Fibroblast of the aortic adventitia (primary cell): ENCODE measurements at regions not wholly inside any gene's neighbourhood (a gene's known extent, or its start where the extent isn't known, plus 50 kb on each side); places are given as distances from the start of the nearest gene placed in this dataset.

Experiments
- DNase-seq: peaks from one replicate; pipeline ENCODE4 v3.0.0-alpha.2; 2010; ENCODE audit warnings: low read depth
- H3K4me3 ChIP-seq: 2 replicates; pipeline ENCODE4 v1.5.1; 2011; ENCODE audit warnings: low read depth, mild to moderate bottlenecking, control low read depth, low read length, moderate library complexity
- TF ChIP-seq, protein P1 (sequence below): IDR thresholded peaks from 2 replicates; pipeline ENCODE4 v1.5.1; 2011; ENCODE audit warnings: mild to moderate bottlenecking, low read length, control low read depth, inconsistent platforms; ENCODE audit not compliant: insufficient read depth

DNA sequence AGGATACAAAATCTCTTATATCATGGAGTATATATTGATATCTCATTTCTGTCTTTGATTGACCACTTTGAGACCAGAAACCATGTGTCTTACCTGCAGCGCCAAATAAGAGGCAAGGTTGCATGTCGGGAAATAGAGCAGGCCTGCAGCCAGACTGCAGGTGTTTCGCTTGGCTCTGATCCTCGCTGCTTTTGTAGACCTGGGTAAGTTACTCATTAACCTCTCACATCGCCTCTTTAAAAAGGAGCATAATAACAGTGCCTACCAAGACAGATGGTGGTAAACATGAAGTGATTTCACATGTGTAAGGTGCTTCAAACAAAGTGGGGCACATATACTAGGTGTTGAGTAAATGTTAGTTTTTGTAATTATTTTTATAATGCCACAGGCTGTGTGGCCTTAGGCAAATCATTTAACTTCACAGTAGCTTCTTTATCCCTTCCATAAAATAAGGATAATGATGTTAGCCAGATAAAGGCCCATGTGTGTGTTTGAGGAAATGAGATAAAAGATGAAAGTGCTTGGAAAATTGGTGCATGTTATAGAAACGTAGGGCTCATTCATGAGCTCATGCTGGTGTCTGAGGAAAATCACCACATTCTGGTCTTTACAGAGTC, 248.8 kb upstream of the MAP3K7 start:
- TF ChIP-seq, protein P1, sequence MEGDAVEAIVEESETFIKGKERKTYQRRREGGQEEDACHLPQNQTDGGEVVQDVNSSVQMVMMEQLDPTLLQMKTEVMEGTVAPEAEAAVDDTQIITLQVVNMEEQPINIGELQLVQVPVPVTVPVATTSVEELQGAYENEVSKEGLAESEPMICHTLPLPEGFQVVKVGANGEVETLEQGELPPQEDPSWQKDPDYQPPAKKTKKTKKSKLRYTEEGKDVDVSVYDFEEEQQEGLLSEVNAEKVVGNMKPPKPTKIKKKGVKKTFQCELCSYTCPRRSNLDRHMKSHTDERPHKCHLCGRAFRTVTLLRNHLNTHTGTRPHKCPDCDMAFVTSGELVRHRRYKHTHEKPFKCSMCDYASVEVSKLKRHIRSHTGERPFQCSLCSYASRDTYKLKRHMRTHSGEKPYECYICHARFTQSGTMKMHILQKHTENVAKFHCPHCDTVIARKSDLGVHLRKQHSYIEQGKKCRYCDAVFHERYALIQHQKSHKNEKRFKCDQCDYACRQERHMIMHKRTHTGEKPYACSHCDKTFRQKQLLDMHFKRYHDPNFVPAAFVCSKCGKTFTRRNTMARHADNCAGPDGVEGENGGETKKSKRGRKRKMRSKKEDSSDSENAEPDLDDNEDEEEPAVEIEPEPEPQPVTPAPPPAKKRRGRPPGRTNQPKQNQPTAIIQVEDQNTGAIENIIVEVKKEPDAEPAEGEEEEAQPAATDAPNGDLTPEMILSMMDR, result no peak
- DNase-seq, result no peak
- H3K4me3 ChIP-seq, result no peak overlapping the region

DNA sequence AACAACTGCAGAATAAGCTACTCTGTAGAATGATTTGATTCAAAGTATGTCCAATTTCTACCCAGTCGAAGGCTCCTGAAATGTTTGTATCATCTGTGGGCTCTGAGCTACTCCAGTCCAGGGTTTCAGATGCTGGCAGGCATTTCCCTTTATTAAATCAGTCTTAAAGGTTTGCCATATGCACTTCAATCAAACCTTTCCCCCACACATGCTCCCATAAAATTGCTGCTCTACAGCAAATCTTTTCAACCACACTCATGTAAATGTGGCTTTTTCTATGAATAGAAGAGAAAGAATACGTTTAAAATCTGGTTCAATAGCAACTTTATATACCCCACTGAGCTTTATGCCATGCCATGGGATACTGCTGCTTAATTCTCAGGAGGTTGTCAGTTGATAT, 242.4 kb upstream of the MAP3K7 start:
- TF ChIP-seq, protein P1, result no peak
- DNase-seq, result no peak
- H3K4me3 ChIP-seq, result no peak overlapping the region

DNA sequence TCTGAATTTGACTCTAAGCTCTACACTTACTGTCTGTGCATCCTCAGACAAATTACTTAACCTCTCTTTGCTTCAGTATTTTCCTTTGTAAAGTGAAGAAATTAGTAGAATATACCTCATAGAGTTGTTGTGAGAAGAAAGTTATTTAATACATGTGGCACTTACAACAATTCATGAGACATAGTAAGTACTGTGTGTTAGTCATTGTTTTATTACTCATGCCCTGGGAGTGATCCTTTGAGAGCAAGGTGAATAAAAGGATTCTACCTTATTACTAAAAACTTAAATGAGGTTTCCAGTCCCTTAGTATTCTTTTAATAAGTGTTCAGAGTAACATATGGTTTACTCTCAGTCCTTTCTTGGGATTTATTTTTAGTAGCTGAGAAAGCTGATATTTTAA, 233.6 kb upstream of the MAP3K7 start:
- TF ChIP-seq, protein P1, result no peak
- DNase-seq, result no peak
- no peak overlapping the region for H3K4me3 ChIP-seq

DNA sequence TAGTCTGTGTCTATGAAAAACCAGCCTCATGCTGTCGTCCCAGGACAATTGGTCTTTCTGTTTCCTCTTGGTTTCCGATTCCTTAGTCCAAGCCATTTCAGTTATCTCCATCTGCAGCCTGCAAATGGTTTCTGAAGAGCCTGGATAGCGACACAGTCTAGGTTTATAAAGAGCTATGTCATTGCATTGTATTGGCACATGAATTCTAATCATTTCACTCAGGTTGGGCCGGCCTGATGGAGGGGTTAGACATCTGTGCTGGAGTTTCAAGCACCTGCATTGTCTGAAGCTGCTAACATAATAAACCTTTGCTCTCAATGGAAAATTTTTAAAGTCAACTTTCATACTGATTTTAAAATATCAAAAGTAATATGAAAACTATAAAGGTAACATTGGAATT, 232.6 kb upstream of the MAP3K7 start:
- TF ChIP-seq, protein P1, result no peak
- no peak for DNase-seq

DNA sequence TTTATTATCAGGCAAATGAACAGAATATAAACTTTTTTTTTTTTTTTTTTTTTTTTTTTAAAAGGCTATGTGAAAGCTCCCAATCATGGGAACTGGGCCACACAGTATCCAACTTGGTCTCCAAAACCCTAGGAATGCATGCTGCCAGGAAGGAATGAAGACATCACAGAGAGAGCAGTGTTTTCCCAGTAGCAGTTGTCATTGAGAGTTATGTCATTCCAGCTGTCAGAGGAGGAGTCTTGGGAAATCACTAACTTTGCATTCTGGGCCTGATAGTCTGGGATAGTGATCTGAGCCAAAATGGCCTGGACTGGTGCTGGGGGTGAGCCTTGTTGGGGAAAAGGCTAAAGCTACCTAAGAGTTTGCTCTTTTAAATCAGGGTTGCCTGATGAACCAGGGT, 231.3 kb upstream of the MAP3K7 start:
- TF ChIP-seq, protein P1, result no peak
- no peak for DNase-seq
- no peak overlapping the region for H3K4me3 ChIP-seq

More for the DNA sequence above, 232.6 kb upstream of the MAP3K7 start:
- H3K4me3 ChIP-seq, result no peak overlapping the region

DNA sequence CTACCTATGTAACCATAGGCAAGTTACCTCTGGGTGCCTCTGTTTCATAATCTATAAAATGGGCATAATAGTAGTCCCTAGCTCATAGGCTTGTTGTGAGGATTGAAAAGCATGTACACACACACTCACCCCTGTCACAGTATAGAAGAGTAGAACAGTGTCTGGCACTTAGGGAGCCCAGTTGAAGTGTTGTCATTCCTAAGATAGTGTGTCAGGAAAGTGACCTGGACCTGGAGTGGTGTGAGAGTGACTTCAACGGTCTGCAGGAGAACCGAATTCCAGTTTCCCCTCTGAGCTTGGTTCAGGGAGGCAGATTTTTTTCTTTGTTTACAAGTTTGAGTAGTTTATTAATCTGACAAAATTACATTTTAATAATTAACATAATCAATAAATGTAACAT, 229.9 kb upstream of the MAP3K7 start:
- TF ChIP-seq, protein P1, result no peak
- DNase-seq, result no peak
- no peak overlapping the region for H3K4me3 ChIP-seq
